Muscle layer of duodenum (tissue), 2 donors: ENCODE measurements at regions not wholly inside any gene's neighbourhood (a gene's known extent, or its start where the extent isn't known, plus 50 kb on each side); places are given as distances from the start of the nearest gene placed in this dataset.
"Not testable (repeated sequence)": the region's sequence is repeated elsewhere in the genome, so short reads cannot be mapped to it uniquely, and the experiment has no call there.

Experiments
- H3K27ac ChIP-seq: one replicate; pipeline ENCODE4 v1.7.0; 2013; ENCODE audit warnings: mild to moderate bottlenecking, low read length
- H3K27me3 ChIP-seq: one replicate; pipeline ENCODE4 v1.7.0; 2013; ENCODE audit warnings: low read depth, mild to moderate bottlenecking, control low read depth, low read length
- H3K36me3 ChIP-seq, 2 donors: one replicate each; pipeline ENCODE4 v1.7.0; 2013; ENCODE audit warnings: low read length in 2 of 2, control low read depth in 1 of 2, mild to moderate bottlenecking in 1 of 2; ENCODE audit not compliant: insufficient read depth in 2 of 2, control insufficient read depth in 1 of 2
- H3K4me1 ChIP-seq, 2 donors: one replicate each; pipeline ENCODE4 v1.7.0; 2013; ENCODE audit warnings: low read length in 2 of 2, mild to moderate bottlenecking in 2 of 2, control low read depth in 1 of 2, moderate library complexity in 1 of 2; ENCODE audit not compliant: insufficient read depth in 2 of 2, control insufficient read depth in 1 of 2
- H3K4me3 ChIP-seq, 2 donors: one replicate each; pipeline ENCODE4 v1.7.0; 2013; ENCODE audit warnings: low read length in 2 of 2, low read depth in 1 of 2, mild to moderate bottlenecking in 1 of 2
- H3K9me3 ChIP-seq, 2 donors: one replicate each; pipeline ENCODE4 v1.7.0; 2013; ENCODE audit warnings: low read length in 2 of 2, control low read depth in 1 of 2, mild to moderate bottlenecking in 1 of 2; ENCODE audit not compliant: control insufficient read depth in 1 of 2
- donor health status: healthy.

DNA sequence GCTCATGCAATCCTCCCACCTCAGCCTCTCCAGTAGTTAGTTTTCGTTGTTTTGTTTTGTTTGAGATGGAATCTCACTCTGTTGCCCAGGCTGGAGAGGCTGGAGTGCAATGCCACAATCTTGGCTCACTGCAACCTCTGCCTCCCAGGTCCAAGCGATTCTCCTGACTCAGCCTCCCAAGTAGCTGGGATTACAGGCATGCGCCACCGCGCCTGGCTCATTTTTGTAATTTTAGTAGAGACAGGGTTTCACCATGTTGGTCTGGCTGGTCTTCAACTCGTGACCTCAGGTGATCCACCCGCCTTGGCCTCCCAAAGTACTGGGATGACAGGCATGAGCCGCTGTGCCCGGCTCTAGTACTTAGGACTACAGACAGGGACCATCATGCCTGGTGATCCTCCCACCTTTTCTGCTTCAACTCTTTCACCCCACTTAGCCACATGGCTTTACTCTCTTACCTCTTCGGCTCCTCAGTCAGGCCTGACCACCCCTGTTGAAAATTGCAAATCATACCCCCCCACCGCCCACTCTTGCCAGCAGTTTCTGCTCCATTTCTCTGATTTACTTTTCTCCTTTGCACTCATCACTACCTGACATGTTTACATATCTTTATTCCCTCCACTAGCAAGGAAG, 157.1 kb upstream of the GRK3 start:
- Histone ChIP-seq H3K36me3 (no peaks in the 10 kb centered on the region), H3K27me3 (no peaks in the 10 kb centered on the region), H3K4me3 (no peak overlapping the region), H3K4me1 (peaks cover 10 to 11% of the 10 kb centered on the region in 2 donors), H3K27ac (no peak overlapping the region), H3K9me3 (no peaks in the 10 kb centered on the region)

DNA sequence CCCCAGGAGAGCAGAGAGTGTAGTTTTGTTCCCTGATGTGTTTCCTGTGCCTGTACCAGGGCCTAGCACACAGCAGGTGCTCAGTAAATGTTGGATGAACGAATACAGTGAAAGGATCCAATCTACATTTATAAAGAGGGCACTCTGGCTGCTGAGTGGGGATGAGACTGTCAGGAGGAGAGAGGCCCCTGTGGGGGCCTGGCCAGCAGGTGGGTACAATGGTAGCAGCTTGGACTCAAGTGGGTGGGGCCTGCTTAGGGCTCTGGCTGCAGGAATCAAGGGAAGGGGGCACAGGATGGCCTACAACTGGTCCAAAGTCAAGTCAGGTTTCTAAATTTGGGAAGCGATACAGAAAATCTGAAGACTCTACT, 156.6 kb upstream of the GRK3 start:
- Histone ChIP-seq H3K27me3 (no peaks in the 10 kb centered on the region), H3K9me3 (no peaks in the 10 kb centered on the region), H3K36me3 (no peaks in the 10 kb centered on the region), H3K4me3 (no peak overlapping the region), H3K4me1 (peaks cover 5 to 6% of the 10 kb centered on the region in 2 donors), H3K27ac (no peak overlapping the region)

DNA sequence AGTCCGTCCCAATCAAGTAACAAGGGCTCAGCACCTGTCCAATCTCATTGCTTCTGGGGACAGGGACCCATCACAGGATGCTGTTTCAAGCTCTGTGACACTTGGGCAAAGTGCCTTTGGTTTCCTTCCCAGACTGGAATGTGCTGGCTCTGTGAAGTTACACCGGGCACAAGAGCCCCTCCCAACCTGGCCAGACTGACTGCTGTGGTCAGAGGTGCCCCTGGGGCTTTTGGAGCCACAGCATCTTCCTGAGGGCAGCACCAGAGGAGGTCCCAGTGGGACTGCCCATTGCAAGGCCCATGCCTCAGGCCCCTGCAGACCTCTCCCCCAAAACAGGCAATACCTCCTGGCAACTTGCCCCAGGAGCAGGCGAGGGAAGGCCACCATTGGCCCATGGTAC, 155.2 kb upstream of the GRK3 start:
- H3K4me3 ChIP-seq: no peak overlapping the region
- no peaks in the 10 kb centered on the region for H3K9me3 ChIP-seq
- no peaks in the 10 kb centered on the region for H3K36me3 ChIP-seq
- H3K27me3 ChIP-seq: no peaks in the 10 kb centered on the region
- no peak overlapping the region for H3K27ac ChIP-seq
- no peaks in the 10 kb centered on the region for H3K4me1 ChIP-seq

DNA sequence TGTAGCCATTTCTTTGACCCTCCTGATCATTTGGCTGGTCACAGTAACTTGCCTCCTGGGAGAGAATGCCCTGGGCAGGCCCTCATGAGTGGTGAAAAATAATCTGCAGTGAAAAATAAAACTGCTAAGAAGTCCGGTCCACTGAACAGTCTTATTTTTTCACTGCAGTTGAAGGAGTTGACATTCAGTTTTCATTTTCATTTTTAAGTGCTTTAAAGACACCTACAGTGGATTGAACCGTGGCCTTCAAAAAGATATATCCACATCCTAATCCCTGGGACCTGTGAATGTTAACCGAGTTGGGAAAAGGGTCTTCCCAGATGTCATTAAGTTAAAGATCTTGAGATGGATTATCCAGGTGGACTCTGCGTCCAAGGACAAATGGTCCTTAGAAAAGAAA, 153.6 kb upstream of the GRK3 start:
- H3K4me1 ChIP-seq: no peaks in the 10 kb centered on the region
- no peaks in the 10 kb centered on the region for H3K9me3 ChIP-seq
- H3K36me3 ChIP-seq: no peaks in the 10 kb centered on the region
- no peaks in the 10 kb centered on the region for H3K27me3 ChIP-seq
- no peak overlapping the region for H3K27ac ChIP-seq
- no peak overlapping the region for H3K4me3 ChIP-seq

DNA sequence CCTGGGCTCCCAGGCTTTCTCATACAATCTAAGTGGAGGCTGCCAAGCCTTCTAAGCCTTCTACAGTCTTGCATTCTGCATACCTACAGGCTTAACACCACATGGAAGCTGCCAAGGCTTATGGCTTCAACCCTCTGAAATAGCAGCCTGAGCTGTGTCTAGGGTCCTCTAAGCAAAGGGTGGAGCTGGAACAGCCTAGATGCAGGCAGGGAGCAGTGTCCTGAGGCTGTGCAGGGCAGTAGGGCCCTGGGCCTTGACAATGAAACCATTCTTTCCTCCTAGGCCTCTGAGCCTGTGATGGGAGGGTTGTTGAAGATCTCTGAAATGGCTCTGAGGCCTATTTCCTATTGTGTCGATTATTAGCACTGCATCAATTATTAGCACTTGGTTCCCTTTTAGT, 150.9 kb upstream of the GRK3 start:
- Histone ChIP-seq H3K9me3 (no peaks in the 10 kb centered on the region), H3K4me3 (no peak overlapping the region), H3K4me1 (no peaks in the 10 kb centered on the region), H3K36me3 (no peaks in the 10 kb centered on the region), H3K27me3 (no peaks in the 10 kb centered on the region), H3K27ac (no peak overlapping the region)

DNA sequence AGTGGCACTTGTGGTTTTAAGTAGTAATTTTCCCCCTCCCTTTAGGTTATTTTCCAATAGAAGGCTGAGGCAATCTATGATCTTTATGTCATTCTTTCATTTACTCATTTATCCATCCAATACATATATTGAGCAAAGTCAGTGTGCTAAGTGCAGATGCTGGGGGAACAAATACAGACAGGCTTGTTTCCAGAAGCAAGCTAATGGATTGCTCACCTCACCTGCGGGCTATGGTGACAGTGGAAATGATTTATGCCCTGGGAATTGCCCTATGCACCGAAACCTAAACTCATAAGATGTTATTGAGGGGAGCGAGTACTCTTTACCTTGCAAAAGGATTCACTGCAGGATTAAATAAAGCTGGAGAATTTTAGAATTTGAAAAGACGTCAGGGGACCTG, 148.7 kb upstream of the GRK3 start:
- H3K27me3 ChIP-seq: not testable (repeated sequence)

DNA sequence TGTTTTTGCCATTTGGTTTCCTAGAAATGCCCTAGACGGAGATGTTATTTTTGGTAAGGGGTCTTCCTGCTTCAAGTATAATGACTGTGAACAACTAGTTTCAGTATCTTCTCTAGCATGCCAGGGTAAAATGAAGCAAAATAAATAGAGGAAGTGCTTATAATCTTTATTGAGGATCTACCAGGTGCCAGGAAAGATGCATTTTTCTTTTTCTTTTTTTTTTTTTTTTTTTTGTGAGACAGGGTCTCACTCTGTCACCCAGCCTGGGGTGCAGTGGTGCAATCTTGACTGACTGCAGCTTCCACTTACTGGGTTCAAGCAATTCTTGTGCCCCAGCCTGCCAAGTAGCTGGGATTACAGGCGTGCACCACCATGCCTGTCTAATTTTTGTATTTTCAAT, 146.6 kb upstream of the GRK3 start:
- H3K9me3 ChIP-seq, H3K36me3 ChIP-seq: not testable (repeated sequence)
- H3K27me3 ChIP-seq: peaks cover 19% of the 10 kb centered on the region

More for the DNA sequence above, 148.7 kb upstream of the GRK3 start:
- H3K9me3 ChIP-seq, H3K36me3 ChIP-seq, H3K27ac ChIP-seq, H3K4me3 ChIP-seq: not testable (repeated sequence)
- peaks cover 0 to 13% of the 10 kb centered on the region in 2 donors for H3K4me1 ChIP-seq

DNA sequence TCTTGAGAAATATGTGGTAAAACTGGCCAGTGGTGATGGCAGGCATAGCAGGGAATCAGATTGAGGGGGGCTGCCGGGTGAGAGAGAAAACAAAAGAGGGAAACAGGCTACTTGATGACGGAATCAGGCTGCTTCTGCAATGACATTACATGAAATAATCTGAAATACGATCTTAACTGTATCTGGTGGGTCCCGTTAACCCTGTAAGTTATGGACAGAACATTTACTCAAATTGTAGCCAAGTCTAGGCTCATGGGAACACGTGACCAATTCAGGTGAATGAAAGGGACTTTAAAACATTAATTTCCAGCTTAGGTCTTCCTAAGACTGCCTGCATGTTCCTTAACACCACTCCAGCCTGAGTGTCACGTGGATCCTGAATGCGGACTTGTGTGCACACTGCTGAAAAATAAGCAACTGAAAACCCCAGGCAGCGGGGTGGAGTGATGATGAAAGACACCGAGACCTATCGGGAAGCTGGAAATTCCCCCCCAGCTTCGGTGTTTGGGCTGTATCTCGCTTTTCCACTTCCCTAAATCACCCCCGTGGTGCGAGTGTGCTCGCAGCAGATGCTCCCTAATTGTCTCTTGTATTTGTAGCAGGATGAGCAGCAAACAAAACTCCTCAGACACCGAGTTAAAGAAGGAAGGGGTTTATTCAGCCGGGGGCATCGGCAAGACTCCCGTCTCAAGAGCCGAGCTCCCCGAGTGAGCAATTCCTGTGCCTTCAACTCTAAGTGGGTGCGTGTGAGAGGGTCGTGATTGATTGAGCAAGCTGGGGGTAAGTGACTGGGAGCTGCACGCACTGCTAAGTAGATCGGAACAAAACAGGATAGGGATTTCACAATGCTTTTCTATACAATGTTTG, 145.0 kb upstream of the GRK3 start:
- peak overlapping the region; percentile 43 to 45 for H3K4me3 ChIP-seq
- no peak overlapping the region for H3K27ac ChIP-seq
- peaks cover 20% of the 10 kb centered on the region for H3K27me3 ChIP-seq
- H3K36me3 ChIP-seq: no peaks in the 10 kb centered on the region
- no peaks in the 10 kb centered on the region for H3K9me3 ChIP-seq
- H3K4me1 ChIP-seq: peaks cover 0 to 24% of the 10 kb centered on the region in 2 donors

More for the DNA sequence above, 146.6 kb upstream of the GRK3 start:
- H3K4me3 ChIP-seq, H3K27ac ChIP-seq: not testable (repeated sequence)
- peaks cover 0 to 24% of the 10 kb centered on the region in 2 donors for H3K4me1 ChIP-seq

DNA sequence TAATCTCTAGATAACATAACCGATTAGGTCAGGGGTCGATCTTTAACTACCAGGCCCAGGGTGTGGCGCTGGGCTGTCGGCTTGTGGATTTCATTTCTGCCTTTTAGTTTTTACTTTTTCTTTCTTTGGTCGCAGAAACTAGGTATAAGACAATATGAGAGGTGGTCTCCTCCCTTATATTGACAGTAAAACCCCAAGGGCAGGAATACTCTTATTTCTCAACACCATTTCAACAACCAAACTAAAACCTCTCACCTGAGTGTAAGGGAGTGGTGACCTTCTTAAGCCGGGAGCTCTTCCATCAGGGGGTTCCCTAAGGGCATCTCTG, 144.4 kb upstream of the GRK3 start:
- H3K9me3 ChIP-seq, H3K36me3 ChIP-seq, H3K27ac ChIP-seq: not testable (repeated sequence)
- H3K4me1 ChIP-seq: peaks cover 0 to 24% of the 10 kb centered on the region in 2 donors
- peak overlapping the region in 1 of 2 donors; percentile 43 for H3K4me3 ChIP-seq
- H3K27me3 ChIP-seq: peaks cover 20% of the 10 kb centered on the region

DNA sequence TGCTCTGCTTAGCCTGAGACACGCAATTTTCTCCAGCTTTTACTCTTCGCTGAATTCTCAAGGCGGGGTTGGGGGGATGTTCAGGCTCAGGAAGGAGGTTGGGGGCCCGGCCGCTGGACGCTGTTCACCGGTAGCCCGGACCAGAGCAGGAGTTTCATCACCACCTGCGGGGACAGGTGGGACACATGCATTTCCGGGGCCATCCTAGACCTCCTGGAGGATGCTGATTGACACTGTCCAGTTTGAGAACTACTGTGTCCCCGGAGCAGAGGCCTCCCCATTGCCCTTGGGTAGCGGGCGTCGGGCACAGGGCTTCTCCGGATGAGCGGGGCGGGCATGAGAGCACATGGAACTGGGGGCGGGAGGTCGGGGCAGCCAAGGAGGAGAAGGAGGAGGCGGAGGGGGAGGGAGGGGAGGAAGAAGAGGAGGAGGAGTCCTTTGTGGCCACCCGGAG, 144.0 kb upstream of the GRK3 start:
- Histone ChIP-seq H3K9me3 (no peaks in the 10 kb centered on the region), H3K27ac (no peak overlapping the region), H3K4me3 (peak overlapping the region in 1 of 2 donors; percentile 51), H3K36me3 (no peaks in the 10 kb centered on the region), H3K27me3 (peaks cover 20% of the 10 kb centered on the region), H3K4me1 (peaks cover 0 to 24% of the 10 kb centered on the region in 2 donors)

DNA sequence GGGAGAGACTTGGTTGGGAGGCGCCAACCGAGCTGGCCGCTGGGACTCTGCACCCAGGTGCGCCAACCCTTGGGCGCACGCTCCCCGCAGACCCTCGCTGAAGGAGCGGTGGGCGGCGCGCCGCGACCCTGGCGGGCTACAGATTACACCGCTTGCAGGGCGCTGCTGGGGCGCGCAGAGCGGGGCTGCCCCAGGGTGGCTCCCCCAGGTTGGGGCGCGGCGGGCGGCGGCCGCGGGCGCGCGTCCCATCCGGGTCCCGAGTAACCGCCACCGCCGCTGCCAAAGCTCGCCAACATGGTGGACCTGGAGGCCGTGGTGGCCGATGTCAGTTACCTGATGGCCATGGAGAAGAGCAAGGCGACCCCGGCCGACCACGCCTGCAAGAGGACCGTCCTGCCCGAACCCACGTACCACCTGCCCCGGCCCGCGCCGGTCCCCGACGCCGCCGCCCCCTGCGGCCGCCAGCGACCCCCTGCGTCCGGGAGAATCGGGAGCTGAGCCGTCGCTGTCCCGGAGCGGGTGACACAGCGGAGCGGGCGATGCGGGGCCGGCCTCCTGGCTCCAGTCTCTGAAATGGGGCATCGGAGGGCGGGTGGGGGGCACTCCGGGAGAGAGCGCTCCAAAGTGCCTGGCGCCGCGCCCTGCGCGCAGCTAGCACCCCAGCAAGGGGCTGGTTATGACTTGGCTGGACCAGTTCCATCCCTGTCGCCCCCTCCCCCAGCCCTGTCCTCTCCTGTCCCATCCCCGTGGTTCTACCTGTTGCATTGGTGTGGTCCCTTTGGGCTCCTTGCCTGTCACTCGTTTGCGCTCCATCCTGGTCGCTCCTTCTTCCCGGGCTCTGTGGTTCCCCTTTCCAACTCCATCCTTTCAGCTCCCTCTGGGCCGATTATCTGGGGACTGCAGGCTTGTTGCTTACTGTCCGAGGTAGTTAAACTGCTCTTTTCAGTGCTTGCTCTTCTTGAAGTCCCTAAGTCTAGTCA, 143.3 kb upstream of the GRK3 start:
- Histone ChIP-seq H3K27ac (no peak overlapping the region), H3K9me3 (no peaks in the 10 kb centered on the region), H3K27me3 (peaks cover 20% of the 10 kb centered on the region), H3K36me3 (no peaks in the 10 kb centered on the region), H3K4me3 (peak overlapping the region in 1 of 2 donors; percentile 51), H3K4me1 (peaks cover 0 to 24% of the 10 kb centered on the region in 2 donors)
